GM12873 (cell line): ENCODE measurements at regions not wholly inside any gene's neighbourhood (a gene's known extent, or its start where the extent isn't known, plus 50 kb on each side); places are given as distances from the start of the nearest gene placed in this dataset.

Source experiments
- CTCF ChIP-seq: IDR thresholded peaks from 2 replicates; pipeline ENCODE4 v1.5.1; 2012; ENCODE audit warnings: low read depth, mild to moderate bottlenecking, moderate library complexity, low read length, control low read depth; ENCODE audit not compliant: insufficient read depth; ENCODE audit errors: missing control alignments

GRCh38 chr14:98325761-98326160, 946.2 kb downstream of the BCL11B start:
- no peak for TF ChIP-seq CTCF

GRCh38 chr14:98328496-98328895, 943.5 kb downstream of the BCL11B start:
- TF ChIP-seq CTCF: no peak

- TF ChIP-seq CTCF: no peak
Observed at GRCh38 chr14:98334186-98334585, 937.8 kb downstream of the BCL11B start.

DNA sequence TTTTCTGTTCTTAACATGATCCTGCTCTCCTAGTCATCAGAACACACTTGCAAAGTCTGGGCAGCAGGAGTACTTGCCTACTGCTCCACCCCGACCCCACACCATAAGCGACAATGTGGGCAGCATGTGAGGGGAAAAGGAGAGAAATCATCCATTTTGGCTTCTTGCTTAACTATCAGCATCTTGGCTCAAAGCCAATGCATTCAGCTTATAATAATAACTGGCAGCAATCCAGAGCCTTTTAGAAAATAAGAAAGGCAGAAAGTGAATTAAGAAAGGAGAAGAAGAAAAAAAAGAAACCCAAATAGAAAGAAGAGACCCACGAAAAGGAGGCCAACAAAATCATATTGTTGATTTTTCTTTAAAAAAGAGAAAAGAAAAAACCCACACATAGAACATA, 930.8 kb downstream of the BCL11B start:
- TF ChIP-seq CTCF: no peak

DNA sequence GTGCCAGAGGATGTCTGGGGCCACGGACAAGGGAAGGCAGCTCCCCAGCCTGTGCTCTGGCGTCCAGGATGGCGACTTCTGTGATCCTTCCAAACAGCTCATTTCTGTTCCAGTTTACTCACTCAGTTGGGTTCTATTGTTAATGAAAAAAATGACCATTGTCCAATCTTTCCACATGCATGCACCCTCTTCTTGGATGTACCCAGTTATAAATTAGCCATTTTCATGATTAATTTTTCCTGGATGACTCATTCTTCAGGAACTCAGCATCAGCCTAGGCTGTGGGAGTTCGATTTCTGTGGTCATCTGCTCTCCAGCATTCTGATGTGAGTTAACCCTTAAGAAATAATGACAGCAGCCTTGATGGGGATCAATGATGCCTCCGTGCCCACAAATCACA, 926.8 kb downstream of the BCL11B start:
- no peak for TF ChIP-seq CTCF

GRCh38 chr14:98347686-98348085, 924.3 kb downstream of the BCL11B start:
- TF ChIP-seq CTCF: no peak

DNA sequence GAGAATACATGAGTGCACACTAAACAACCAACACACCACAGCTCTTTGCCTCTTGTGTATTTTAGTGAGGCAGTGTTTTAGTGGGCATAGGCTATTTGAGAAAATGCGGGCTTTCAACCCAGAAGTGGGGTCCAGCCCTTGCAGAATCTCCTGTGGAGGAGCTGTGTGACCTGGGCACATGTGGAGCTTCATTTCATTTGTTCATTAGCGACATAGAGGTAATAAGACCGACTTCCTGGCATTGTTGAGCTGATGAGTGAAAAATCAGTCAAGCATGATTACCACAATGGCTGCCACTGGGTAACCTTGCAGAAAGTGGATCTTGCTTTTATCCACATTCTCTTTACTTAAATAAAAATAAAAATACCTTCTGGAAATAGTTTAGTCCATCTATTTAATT, 923.5 kb downstream of the BCL11B start:
- no peak for TF ChIP-seq CTCF
